Activated CD8-positive, alpha-beta T cell treated with anti-CD3 and anti-CD28 coated beads for 36 hours (primary cell): ENCODE measurements at regions not wholly inside any gene's neighbourhood (a gene's known extent, or its start where the extent isn't known, plus 50 kb on each side); places are given as distances from the start of the nearest gene placed in this dataset.

Experiments used
- ATAC-seq: fragments of 200-7000 bp; cut with Tn5 transposase; one replicate; pipeline ENCODE4 v1.10.0; 2021; ENCODE audit warnings: mild to moderate bottlenecking, moderate library complexity
- CTCF ChIA-PET: fragments of 350-600 bp; sonication (Branson Sonifier 250); formaldehyde crosslinking; loops from one replicate; lab custom pipeline; 2021; ENCODE audit warnings: antibody characterized with exemption; lab: Charles Lee
- POLR2A ChIA-PET: fragments of 350-600 bp; sonication (Branson Sonifier 250); formaldehyde crosslinking; loops from one replicate; lab custom pipeline; 2021; ENCODE audit warnings: antibody characterized with exemption; lab: Charles Lee
- DNase-seq: peaks from one replicate; pipeline ENCODE4 v3.0.0-alpha.2; 2020
- H3K27ac Mint-ChIP-seq: one replicate; pipeline ENCODE4 v1.8.0; 2021; ENCODE audit warnings: mild to moderate bottlenecking, mixed read lengths
- H3K27me3 Mint-ChIP-seq: one replicate; pipeline ENCODE4 v1.8.0; 2021; ENCODE audit warnings: mixed read lengths
- H3K36me3 Mint-ChIP-seq: one replicate; pipeline ENCODE4 v1.8.0; 2021; ENCODE audit warnings: low read depth, mixed read lengths
- H3K4me1 Mint-ChIP-seq: one replicate; pipeline ENCODE4 v1.8.0; 2021; ENCODE audit warnings: low read depth, mixed read lengths
- H3K4me3 Mint-ChIP-seq: one replicate; pipeline ENCODE4 v1.8.0; 2021; ENCODE audit warnings: mild to moderate bottlenecking, moderate library complexity, mixed read lengths
- H3K9me3 Mint-ChIP-seq: one replicate; pipeline ENCODE4 v1.8.0; 2021; ENCODE audit warnings: mixed read lengths
- CTCF ChIP-seq: fragments of 200-600 bp; IDR thresholded peaks from one replicate; pipeline ENCODE4 v1.8.0; 2022; ENCODE audit warnings: antibody characterized with exemption, mild to moderate bottlenecking
- intact Hi-C: fragments of 100-400 bp; cut with micrococcal nuclease; formaldehyde crosslinking; loops from one replicate; pipeline ENCODE4 v1.10.0; 2022

- DNase-seq: no peak
- Mint-ChIP-seq H3K36me3 (no peaks in the 10 kb centered on the region), H3K4me1 (peaks cover 3% of the 10 kb centered on the region), H3K4me3 (no peak overlapping the region), H3K27me3 (peaks cover 3% of the 10 kb centered on the region), H3K9me3 (no peaks in the 10 kb centered on the region), H3K27ac (no peak overlapping the region)
- CTCF ChIA-PET: interaction anchor here (1.4 to 4.1 kb wide), 3 partner anchors 25 to 183 kb away, joined by 3 to 14 read pairs (median 5); no protein-coding TSS in a partner anchor
- TF ChIP-seq CTCF: no peak
- intact Hi-C loops: no loop called here
- no peak for ATAC-seq
- POLR2A ChIA-PET: no interaction called here
These were observed 130.1 kb upstream of the CCDC54 start for GRCh38 chr3:107247116-107247515.

- no peak for TF ChIP-seq CTCF
- DNase-seq (no peak), ATAC-seq (no peak)
- Mint-ChIP-seq H3K27ac (no peak overlapping the region), H3K9me3 (no peaks in the 10 kb centered on the region), H3K4me1 (no peaks in the 10 kb centered on the region), H3K27me3 (no peaks in the 10 kb centered on the region), H3K4me3 (no peak overlapping the region), H3K36me3 (no peaks in the 10 kb centered on the region)
- intact Hi-C loops: no loop called here
- POLR2A ChIA-PET: no interaction called here
- CTCF ChIA-PET: interaction anchor here (4.1 kb wide), 1 partner anchor 181 kb away, joined by 14 read pairs; no protein-coding TSS in a partner anchor
These were observed 128.1 kb upstream of the CCDC54 start for GRCh38 chr3:107249132-107249531.

GRCh38 chr3:107250221-107250620 is 127.0 kb upstream of the CCDC54 start:
- Mint-ChIP-seq H3K36me3 (no peaks in the 10 kb centered on the region), H3K9me3 (no peaks in the 10 kb centered on the region), H3K4me1 (no peaks in the 10 kb centered on the region), H3K27ac (no peak overlapping the region), H3K27me3 (no peaks in the 10 kb centered on the region), H3K4me3 (no peak overlapping the region)
- TF ChIP-seq CTCF: no peak
- intact Hi-C loops: no loop called here
- POLR2A ChIA-PET: no interaction called here
- CTCF ChIA-PET: no interaction called here
- DNase-seq: no peak
- no peak for ATAC-seq

- ATAC-seq: no peak
- H3K4me3 Mint-ChIP-seq: no peak overlapping the region
- no peaks in the 10 kb centered on the region for H3K9me3 Mint-ChIP-seq
- CTCF ChIA-PET: interaction anchor here (1.0 to 1.7 kb wide), 3 partner anchors 11 to 20 kb away, joined by 3 to 7 read pairs (median 5); no protein-coding TSS in a partner anchor
- no peak for DNase-seq
- no peaks in the 10 kb centered on the region for H3K4me1 Mint-ChIP-seq
- POLR2A ChIA-PET: no interaction called here
- H3K27ac Mint-ChIP-seq: no peak overlapping the region
- no peak for TF ChIP-seq CTCF
- no peaks in the 10 kb centered on the region for H3K36me3 Mint-ChIP-seq
- intact Hi-C loops: no loop called here
- H3K27me3 Mint-ChIP-seq: no peaks in the 10 kb centered on the region
These were observed 125.4 kb upstream of the CCDC54 start for GRCh38 chr3:107251819-107252218.

GRCh38 chr3:107256963-107257362 is 120.3 kb upstream of the CCDC54 start:
- ATAC-seq: no peak
- peaks cover 4% of the 10 kb centered on the region for H3K27me3 Mint-ChIP-seq
- H3K4me1 Mint-ChIP-seq: no peaks in the 10 kb centered on the region
- ChIA-PET CTCF (interaction anchor here (1.4 kb wide), 1 partner anchor 164 kb away, joined by 4 read pairs; no protein-coding TSS in a partner anchor), POLR2A (no interaction called here)
- H3K9me3 Mint-ChIP-seq: no peaks in the 10 kb centered on the region
- no peak for TF ChIP-seq CTCF
- H3K36me3 Mint-ChIP-seq: no peaks in the 10 kb centered on the region
- no peak overlapping the region for H3K4me3 Mint-ChIP-seq
- intact Hi-C loops: no loop called here
- no peak for DNase-seq
- H3K27ac Mint-ChIP-seq: no peak overlapping the region
